Body of pancreas (tissue), 4 donors: ENCODE measurements at regions not wholly inside any gene's neighbourhood (a gene's known extent, or its start where the extent isn't known, plus 50 kb on each side); places are given as distances from the start of the nearest gene placed in this dataset.

Source experiments
- ATAC-seq: fragments of 150-250 bp; one replicate; pipeline ENCODE4 v1.9.1; 2016
- DNase-seq, 4 donors: peaks; one replicate each; pipeline ENCODE4 v3.0.0-alpha.2; 2019
- H3K27ac ChIP-seq, 4 donors: fragments of 200-600 bp; sonication (generic); 1 replicate in 3 of 4; 2 replicates in 1 of 4; pipeline versions ENCODE4 v1.5.1 to v1.6.1; 2016 to 2019; ENCODE audit warnings: mild to moderate bottlenecking in 1 of 4, mixed read lengths in 1 of 4, moderate library complexity in 1 of 4
- H3K27me3 ChIP-seq, 2 donors: fragments of 200-600 bp; sonication (generic); one replicate each; pipeline ENCODE4 v1.6.0; 2016; ENCODE audit warnings: mild to moderate bottlenecking in 1 of 2
- H3K36me3 ChIP-seq, 2 donors: fragments of 200-600 bp; sonication (generic); replicated peaks in 1 of 2; 2 replicates each; pipeline ENCODE4 v1.5.1; 2016; ENCODE audit warnings: low read depth in 2 of 2; ENCODE audit not compliant: insufficient read depth in 1 of 2
- H3K4me1 ChIP-seq: fragments of 200-600 bp; sonication (generic); one replicate; pipeline ENCODE4 v1.6.0; 2016
- H3K4me3 ChIP-seq, 2 donors: fragments of 200-600 bp; sonication (generic); 1 replicate in 1 of 2; 2 replicates in 1 of 2; pipeline ENCODE4 v1.5.1; 2016 to 2019
- H3K9me3 ChIP-seq, 3 donors: fragments of 200-600 bp; sonication (generic); 1 replicate in 2 of 3; 2 replicates in 1 of 3; pipeline ENCODE4 v1.5.1; 2016
- POLR2A ChIP-seq, 3 donors: fragments of 450-650 bp; IDR thresholded peaks; one replicate each; pipeline ENCODE4 v1.6.1; 2016; ENCODE audit warnings: antibody characterized with exemption in 3 of 3, mild to moderate bottlenecking in 2 of 3
- WGBS, 2 donors: methylation state at CpG; one replicate each; pipeline ENCODE4 v1.1.5; 2017; 5-methylcytosine and 5-hydroxymethylcytosine counted together
- intact Hi-C: fragments of 100-400 bp; cut with DNase I; formaldehyde crosslinking; loops from one replicate; pipeline ENCODE4 v1.15.1; 2023
- TF ChIP-seq, protein P1 (sequence below), 7 experiments: fragments of 450-650 bp in 4 of 7; fragments of 200-600 bp in 3 of 7; sonication (generic) in 3 of 7; IDR thresholded peaks; one replicate each; pipeline ENCODE4 v1.5.1; 2016 to 2019; ENCODE audit warnings: antibody characterized with exemption in 7 of 7

GRCh38 chr18:27839141-27839540, 337.8 kb downstream of the CDH2 start:
- Histone ChIP-seq H3K36me3 (no peaks in the 10 kb centered on the region), H3K27ac (no peak overlapping the region), H3K27me3 (no peaks in the 10 kb centered on the region), H3K4me1 (no peaks in the 10 kb centered on the region), H3K4me3 (no peak overlapping the region), H3K9me3 (no peaks in the 10 kb centered on the region)
- no peak for TF ChIP-seq POLR2A (IDR thresholded peaks at IDR 0.05)
- TF ChIP-seq, protein P1, sequence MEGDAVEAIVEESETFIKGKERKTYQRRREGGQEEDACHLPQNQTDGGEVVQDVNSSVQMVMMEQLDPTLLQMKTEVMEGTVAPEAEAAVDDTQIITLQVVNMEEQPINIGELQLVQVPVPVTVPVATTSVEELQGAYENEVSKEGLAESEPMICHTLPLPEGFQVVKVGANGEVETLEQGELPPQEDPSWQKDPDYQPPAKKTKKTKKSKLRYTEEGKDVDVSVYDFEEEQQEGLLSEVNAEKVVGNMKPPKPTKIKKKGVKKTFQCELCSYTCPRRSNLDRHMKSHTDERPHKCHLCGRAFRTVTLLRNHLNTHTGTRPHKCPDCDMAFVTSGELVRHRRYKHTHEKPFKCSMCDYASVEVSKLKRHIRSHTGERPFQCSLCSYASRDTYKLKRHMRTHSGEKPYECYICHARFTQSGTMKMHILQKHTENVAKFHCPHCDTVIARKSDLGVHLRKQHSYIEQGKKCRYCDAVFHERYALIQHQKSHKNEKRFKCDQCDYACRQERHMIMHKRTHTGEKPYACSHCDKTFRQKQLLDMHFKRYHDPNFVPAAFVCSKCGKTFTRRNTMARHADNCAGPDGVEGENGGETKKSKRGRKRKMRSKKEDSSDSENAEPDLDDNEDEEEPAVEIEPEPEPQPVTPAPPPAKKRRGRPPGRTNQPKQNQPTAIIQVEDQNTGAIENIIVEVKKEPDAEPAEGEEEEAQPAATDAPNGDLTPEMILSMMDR (IDR thresholded peaks at IDR 0.05): no peak
- WGBS, 2 donors: 20 to 34% methylated on average over 2 of the region's 2 CpGs
- no peak for ATAC-seq
- no peak for DNase-seq
- intact Hi-C loops: no loop called here

GRCh38 chr18:27838225-27838624, 338.7 kb downstream of the CDH2 start:
- intact Hi-C loops: no loop called here
- Histone ChIP-seq H3K27me3 (no peaks in the 10 kb centered on the region), H3K36me3 (no peaks in the 10 kb centered on the region), H3K9me3 (no peaks in the 10 kb centered on the region), H3K27ac (no peak overlapping the region), H3K4me3 (no peak overlapping the region), H3K4me1 (no peaks in the 10 kb centered on the region)
- no peak for TF ChIP-seq POLR2A (IDR thresholded peaks at IDR 0.05)
- TF ChIP-seq, protein P1 (IDR thresholded peaks at IDR 0.05): no peak
- no peak for DNase-seq
- no peak for ATAC-seq

- Histone ChIP-seq H3K27ac (no peak overlapping the region), H3K4me1 (no peaks in the 10 kb centered on the region), H3K36me3 (no peaks in the 10 kb centered on the region), H3K4me3 (no peak overlapping the region), H3K27me3 (no peaks in the 10 kb centered on the region), H3K9me3 (no peaks in the 10 kb centered on the region)
- ATAC-seq (no peak), DNase-seq (no peak)
- TF ChIP-seq POLR2A (IDR thresholded peaks at IDR 0.05): no peak
- TF ChIP-seq, protein P1 (IDR thresholded peaks at IDR 0.05): no peak
- WGBS, 2 donors: 68 to 82% methylated on average over 2 of the region's 2 CpGs
- intact Hi-C loops: no loop called here
These were observed 350.8 kb downstream of the CDH2 start for GRCh38 chr18:27826101-27826500.

DNA sequence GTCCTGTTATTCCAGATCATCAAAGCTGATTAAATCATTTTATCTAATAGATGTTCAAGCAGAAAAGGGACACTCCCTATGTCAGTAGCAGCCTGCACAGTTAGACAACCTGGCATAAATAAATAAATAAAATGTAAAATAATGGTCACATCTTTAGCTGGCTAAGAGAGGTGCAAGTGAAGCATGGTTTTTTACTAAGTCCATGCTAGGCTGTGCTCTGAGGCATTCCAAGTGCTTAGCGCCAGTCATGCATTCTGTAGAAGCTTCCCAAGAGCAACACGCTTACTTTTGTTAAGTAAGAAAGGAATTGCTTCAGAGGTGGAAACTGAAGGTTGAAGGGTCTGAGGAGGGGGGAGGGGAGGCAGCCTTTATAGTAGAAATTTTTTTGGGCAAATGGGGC, 351.2 kb downstream of the CDH2 start:
- DNase-seq (no peak), ATAC-seq (no peak)
- WGBS, 2 donors: 72 to 85% methylated on average over 2 of the region's 2 CpGs
- H3K4me1 ChIP-seq: no peaks in the 10 kb centered on the region
- H3K27me3 ChIP-seq: no peaks in the 10 kb centered on the region
- no peak overlapping the region for H3K4me3 ChIP-seq
- H3K36me3 ChIP-seq: no peaks in the 10 kb centered on the region
- H3K27ac ChIP-seq: no peak overlapping the region
- intact Hi-C loops: no loop called here
- no peak for TF ChIP-seq POLR2A (IDR thresholded peaks at IDR 0.05)
- TF ChIP-seq, protein P1 (IDR thresholded peaks at IDR 0.05): no peak
- no peaks in the 10 kb centered on the region for H3K9me3 ChIP-seq

DNA sequence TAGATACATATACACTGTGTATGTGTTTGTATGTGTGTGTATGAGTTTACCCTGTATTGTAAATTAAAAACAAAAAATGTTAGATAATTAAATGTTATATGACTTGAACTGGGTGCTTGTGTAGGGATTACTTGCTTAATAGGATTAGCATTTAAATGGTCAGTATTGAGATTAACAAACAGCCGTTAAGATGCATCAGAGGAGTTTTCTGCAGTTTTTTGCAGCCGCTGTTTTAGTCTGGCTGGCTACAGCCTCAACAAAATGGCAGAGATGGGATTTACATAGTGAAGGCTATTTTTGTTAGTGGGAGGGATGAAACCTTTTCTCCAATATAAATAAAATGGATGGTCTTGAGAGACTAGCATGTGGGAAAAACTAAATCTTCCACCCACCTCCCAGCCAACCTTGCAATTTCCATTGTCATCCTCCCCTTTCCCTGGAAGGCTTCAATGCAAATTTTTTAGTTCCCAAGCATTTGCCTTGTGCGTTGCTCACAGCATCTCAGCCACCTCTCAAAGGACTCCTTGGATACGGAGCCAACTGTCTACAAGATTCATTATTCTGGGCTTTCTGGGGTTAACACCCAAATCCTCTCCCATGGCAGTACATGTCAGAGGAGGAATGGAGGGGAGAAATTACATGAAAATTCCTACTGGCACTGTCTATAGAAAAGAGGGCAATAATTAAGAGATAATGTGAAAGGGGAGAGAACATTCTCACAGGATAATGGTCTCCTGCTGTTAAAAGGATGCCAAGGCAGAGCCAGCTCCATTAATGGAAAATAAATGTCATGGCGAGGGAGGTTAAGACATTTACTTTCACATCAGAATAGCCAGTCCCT, 351.9 kb downstream of the CDH2 start:
- H3K27me3 ChIP-seq: no peaks in the 10 kb centered on the region
- DNase-seq (no peak), ATAC-seq (no peak)
- TF ChIP-seq, protein P1 (IDR thresholded peaks at IDR 0.05): no peak
- no peak for TF ChIP-seq POLR2A (IDR thresholded peaks at IDR 0.05)
- H3K9me3 ChIP-seq: no peaks in the 10 kb centered on the region
- no peak overlapping the region for H3K4me3 ChIP-seq
- no peaks in the 10 kb centered on the region for H3K4me1 ChIP-seq
- H3K36me3 ChIP-seq: no peaks in the 10 kb centered on the region
- intact Hi-C loops: no loop called here
- no peak overlapping the region for H3K27ac ChIP-seq
- 55 to 56% methylated on average over 5 of the region's 5 CpGs for WGBS, 2 donors
